T47D (cell line): ENCODE measurements at regions not wholly inside any gene's neighbourhood (a gene's known extent, or its start where the extent isn't known, plus 50 kb on each side); places are given as distances from the start of the nearest gene placed in this dataset.

ENCODE experiments used
- DNase-seq, 2 experiments: peaks; one replicate each; pipeline versions ENCODE4 v3.0.0 to v3.0.0-alpha.2; 2011 to 2012; ENCODE audit warnings: low read depth in 1 of 2, low spot score in 1 of 2
- JUND ChIP-seq: IDR thresholded peaks from 2 replicates; pipeline ENCODE4 v1.6.1; 2012; ENCODE audit warnings: low read depth
- in situ Hi-C: cut with HindIII; loops from 2 replicates; pipeline ENCODE4 v1.10.0; 2016; ENCODE audit warnings: low sequenced_read_pairs, low pct_unique_long_range_greater_than_20kb

GRCh38 chr17:70834039-70834438 is 664.7 kb downstream of the KCNJ2 start:
- TF ChIP-seq JUND: no peak
- in situ Hi-C loops: no loop called here
- no peak for DNase-seq

DNA sequence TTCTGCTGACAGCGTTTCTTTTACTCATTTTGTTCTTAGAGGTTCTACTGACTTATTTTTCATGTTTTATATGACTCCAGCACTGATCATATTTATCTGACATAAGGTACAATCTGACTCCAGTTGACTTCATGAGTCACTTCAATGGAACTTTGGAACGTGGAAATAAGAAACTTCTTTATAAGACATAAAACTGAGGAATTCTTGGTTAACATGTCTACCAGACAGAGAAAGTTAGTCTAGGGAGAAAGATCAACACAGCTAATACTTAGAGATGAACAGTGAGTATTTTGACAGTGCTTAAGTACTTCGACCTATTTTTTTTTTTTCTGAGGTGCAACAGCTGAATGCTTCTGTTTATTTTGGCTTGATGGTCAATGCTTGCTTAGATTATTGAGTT is 679.5 kb downstream of the KCNJ2 start:
- in situ Hi-C loops: no loop called here
- no peak for TF ChIP-seq JUND
- no peak for DNase-seq

- in situ Hi-C loops: no loop called here
- TF ChIP-seq JUND: no peak
- DNase-seq: peak in 1 of 2 experiments; percentile 48
Observed at GRCh38 chr17:70855401-70856054, 686.2 kb downstream of the KCNJ2 start.

DNA sequence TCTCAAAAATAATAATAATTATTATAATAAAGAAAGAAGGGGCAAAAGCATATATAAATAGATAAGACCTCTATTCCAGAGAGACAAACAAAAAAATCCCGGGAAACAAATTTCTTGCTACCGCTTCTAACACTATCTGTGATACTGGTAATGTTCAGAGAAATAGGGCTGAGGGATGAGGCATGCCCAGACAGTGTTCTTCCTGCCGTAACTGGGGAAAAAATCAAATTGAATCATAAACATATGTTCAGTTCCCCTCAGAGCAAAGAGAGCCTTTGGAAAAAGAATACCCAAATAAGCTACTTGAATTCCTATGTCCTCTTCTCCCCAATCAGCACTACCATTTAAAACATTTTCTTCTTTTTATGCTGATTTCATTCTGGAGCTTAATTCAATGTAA is 688.0 kb downstream of the KCNJ2 start:
- TF ChIP-seq JUND: no peak
- in situ Hi-C loops: no loop called here
- DNase-seq: no peak

- TF ChIP-seq JUND: no peak
- no peak for DNase-seq
- in situ Hi-C loops: no loop called here
Observed at GRCh38 chr17:70859829-70860228, 690.5 kb downstream of the KCNJ2 start.

DNA sequence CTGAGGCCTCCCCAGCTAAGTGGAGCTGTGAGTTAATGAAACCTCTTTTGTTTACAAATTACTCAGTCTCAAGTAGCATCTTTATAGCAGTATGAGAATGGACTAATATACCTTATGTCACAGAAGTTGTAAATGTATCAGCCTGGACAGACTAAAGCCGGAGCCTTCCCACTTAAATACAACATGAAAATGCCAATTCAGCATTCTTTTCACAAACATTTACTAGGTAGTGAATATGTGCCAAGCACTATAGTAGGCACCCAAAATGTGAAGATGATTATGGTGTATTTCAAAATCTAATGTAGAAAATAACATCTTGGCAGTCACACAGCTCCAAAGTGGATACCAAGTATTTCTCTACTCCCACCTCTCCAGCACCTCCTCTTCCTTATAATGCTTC is 693.0 kb downstream of the KCNJ2 start:
- in situ Hi-C loops: no loop called here
- DNase-seq: no peak
- TF ChIP-seq JUND: no peak

DNA sequence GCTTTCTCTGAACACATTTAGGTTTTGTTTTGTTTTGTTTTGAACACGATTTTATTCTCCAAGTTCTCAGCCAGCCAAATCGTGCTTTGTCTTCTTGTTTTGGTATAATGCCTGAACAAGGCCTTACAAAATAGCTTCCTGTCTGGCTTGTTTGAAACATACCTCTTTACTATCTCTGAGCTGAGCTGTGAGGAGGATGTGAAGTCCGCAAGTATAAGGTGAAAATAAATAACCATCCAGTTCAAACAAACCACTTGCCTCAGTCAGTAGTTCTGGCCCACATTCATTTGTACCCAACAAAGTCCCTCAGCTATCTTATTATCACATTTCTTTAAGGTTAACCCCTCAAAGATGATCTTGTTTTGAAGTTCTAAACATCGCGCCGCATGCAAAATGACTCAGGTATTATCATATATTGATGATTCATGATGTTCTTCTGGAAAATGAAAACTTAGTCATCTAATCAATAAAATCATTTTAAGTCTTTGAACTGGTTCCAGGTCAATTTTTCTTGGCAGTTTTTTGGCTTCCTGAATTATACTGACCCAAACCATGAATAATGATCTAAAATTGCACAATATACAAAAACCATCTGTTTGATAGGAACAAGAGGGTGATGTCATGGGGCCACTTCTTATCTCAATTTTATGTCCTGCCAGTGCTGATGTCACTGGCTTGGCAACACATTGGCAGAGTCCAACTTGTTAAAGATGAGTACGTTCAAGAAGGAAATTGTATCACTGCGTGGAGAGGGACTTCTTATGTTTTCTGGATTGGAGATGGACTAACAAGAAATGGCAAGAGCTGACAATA is 694.3 kb downstream of the KCNJ2 start:
- no peak for DNase-seq
- no peak for TF ChIP-seq JUND
- in situ Hi-C loops: no loop called here

GRCh38 chr17:70865993-70866804 is 696.9 kb downstream of the KCNJ2 start:
- DNase-seq: no peak
- in situ Hi-C loops: no loop called here
- no peak for TF ChIP-seq JUND

- no peak for DNase-seq
- in situ Hi-C loops: no loop called here
- no peak for TF ChIP-seq JUND
Observed at GRCh38 chr17:70868149-70868548, 698.8 kb downstream of the KCNJ2 start.

GRCh38 chr17:70869402-70870085 is 700.2 kb downstream of the KCNJ2 start:
- TF ChIP-seq JUND: no peak
- DNase-seq: no peak
- in situ Hi-C loops: no loop called here

- in situ Hi-C loops: no loop called here
- no peak for DNase-seq
- no peak for TF ChIP-seq JUND
Observed at GRCh38 chr17:70871180-70871818, 702.0 kb downstream of the KCNJ2 start.

- no peak for DNase-seq
- in situ Hi-C loops: no loop called here
- TF ChIP-seq JUND: no peak
Observed at GRCh38 chr17:70872103-70872502, 702.8 kb downstream of the KCNJ2 start.
